ENCODE measurements at regions not wholly inside any gene's neighbourhood (a gene's known extent, or its start where the extent isn't known, plus 50 kb on each side); places are given as distances from the start of the nearest gene placed in this dataset.
A peak's percentile ranks its signal among the peaks of the same experiment; 100 is the strongest.

DNA sequence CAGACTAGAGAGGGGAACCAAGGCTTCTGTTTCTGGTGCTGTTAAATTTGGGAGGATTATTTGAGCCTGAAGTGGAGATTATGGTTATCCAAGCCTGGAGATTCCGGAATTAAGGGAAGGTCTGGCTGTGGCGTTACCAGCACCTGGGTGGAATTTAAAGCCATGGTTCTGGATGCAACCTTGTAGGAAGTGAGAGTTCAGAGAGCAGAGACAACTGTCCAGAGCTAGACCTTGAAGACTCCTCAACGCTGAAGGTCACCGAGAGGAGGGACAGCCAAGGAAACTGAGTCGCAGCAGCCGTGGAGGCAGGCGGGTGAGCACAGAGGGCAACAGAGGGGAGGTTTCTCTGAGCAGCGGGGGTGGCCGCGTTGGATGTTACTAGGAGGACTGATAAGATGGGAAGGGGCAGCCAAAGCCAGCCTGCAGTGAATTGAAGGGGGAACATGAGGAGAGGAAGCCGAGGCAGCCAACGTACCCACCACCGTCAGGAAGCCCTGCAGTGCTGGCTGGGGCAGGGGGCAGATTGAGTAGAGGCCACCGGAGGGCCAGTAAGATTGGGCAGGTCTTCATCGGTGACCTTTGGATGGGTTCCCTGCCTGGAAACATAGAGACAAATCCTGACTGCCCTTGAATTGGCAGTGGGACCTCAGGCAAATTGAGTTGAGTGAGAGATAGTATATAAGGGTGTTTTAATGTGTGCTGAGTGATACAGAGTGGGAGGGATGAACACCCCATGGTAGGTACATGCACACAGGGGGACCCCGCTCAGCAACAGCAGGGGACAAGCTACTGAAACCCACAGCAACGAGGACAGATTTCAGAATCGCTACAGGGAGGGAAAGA is 90.3 kb downstream of the SNX5 start:
- Histone ChIP-seq H3K9me3 (ENCODE audit: control insufficient read depth in 4 of 4, insufficient read depth in 3 of 4, low read length in 3 of 4) (no peaks in the 10 kb centered on the region), H3K4me3 (no peak overlapping the region), H3K36me3 (ENCODE audit: control insufficient read depth in 4 of 4, insufficient read depth in 4 of 4, low read length in 4 of 4) (no peaks in the 10 kb centered on the region), H3K9ac (ENCODE audit: insufficient read depth in 1 of 2, low read length in 2 of 2) (no peak overlapping the region), H3K27ac (ENCODE audit: low read depth in 1 of 2, low read length in 1 of 2) (no peak overlapping the region), H3K4me1 (ENCODE audit: control insufficient read depth in 5 of 5, insufficient read depth in 5 of 5, low read length in 5 of 5) (peaks cover 0 to 32% (median 26%) of the 10 kb centered on the region in 5 donors), H3K27me3 (ENCODE audit: control insufficient read depth in 3 of 3, insufficient read depth in 3 of 3, low read length in 2 of 3) (no peaks in the 10 kb centered on the region)
- TF ChIP-seq, protein P1, sequence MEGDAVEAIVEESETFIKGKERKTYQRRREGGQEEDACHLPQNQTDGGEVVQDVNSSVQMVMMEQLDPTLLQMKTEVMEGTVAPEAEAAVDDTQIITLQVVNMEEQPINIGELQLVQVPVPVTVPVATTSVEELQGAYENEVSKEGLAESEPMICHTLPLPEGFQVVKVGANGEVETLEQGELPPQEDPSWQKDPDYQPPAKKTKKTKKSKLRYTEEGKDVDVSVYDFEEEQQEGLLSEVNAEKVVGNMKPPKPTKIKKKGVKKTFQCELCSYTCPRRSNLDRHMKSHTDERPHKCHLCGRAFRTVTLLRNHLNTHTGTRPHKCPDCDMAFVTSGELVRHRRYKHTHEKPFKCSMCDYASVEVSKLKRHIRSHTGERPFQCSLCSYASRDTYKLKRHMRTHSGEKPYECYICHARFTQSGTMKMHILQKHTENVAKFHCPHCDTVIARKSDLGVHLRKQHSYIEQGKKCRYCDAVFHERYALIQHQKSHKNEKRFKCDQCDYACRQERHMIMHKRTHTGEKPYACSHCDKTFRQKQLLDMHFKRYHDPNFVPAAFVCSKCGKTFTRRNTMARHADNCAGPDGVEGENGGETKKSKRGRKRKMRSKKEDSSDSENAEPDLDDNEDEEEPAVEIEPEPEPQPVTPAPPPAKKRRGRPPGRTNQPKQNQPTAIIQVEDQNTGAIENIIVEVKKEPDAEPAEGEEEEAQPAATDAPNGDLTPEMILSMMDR (IDR thresholded peaks at IDR 0.05; ENCODE audit: control extremely low read depth, extremely low read depth) = no peak
- WGBS, 2 donors = 84 to 85% methylated on average over 18 of the region's 18 CpGs
- DNase-seq (no peak), ATAC-seq (ENCODE audit: insufficient read depth, low FRiP score) (no peak)

DNA sequence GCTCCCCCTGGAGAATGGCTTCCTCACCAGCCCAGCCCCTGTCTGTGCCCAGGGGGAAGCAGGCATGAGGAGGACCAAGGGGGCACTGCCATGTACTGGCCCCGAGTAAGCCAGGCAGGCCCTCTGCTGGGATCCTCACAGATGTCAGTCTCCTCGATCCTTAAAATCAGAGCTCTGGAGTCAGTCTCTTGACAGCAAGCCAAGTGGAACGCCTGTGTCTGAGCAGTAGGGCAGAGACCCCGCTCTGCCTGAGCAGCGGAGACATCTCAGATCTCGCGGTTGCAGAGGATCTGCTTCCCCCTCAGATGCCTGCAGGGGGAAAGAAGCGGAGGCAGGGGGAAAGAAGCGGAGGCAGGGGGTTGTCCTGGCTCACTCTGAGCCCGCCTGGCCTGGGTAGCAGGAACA is 92.6 kb downstream of the SNX5 start:
- no peaks in the 10 kb centered on the region for H3K27me3 ChIP-seq (ENCODE audit: control insufficient read depth in 3 of 3, insufficient read depth in 3 of 3, low read length in 2 of 3)
- H3K9me3 ChIP-seq (ENCODE audit: control insufficient read depth in 4 of 4, insufficient read depth in 3 of 4, low read length in 3 of 4) = no peaks in the 10 kb centered on the region
- peaks cover 0 to 32% (median 26%) of the 10 kb centered on the region in 5 donors for H3K4me1 ChIP-seq (ENCODE audit: control insufficient read depth in 5 of 5, insufficient read depth in 5 of 5, low read length in 5 of 5)
- H3K27ac ChIP-seq (ENCODE audit: low read depth in 1 of 2, low read length in 1 of 2) = no peak overlapping the region
- no peak overlapping the region for H3K4me3 ChIP-seq
- 51 to 52% methylated on average over 9 to 10 of the region's 10 CpGs for WGBS, 2 donors
- DNase-seq (peak; percentile 80 to 91 (median 86)), ATAC-seq (ENCODE audit: insufficient read depth, low FRiP score) (no peak)
- peak overlapping the region in 1 of 2 donors; percentile 67 for H3K9ac ChIP-seq (ENCODE audit: insufficient read depth in 1 of 2, low read length in 2 of 2)
- no peaks in the 10 kb centered on the region for H3K36me3 ChIP-seq (ENCODE audit: control insufficient read depth in 4 of 4, insufficient read depth in 4 of 4, low read length in 4 of 4)
- TF ChIP-seq, protein P1 (IDR thresholded peaks at IDR 0.05; ENCODE audit: control extremely low read depth, extremely low read depth) = no peak

DNA sequence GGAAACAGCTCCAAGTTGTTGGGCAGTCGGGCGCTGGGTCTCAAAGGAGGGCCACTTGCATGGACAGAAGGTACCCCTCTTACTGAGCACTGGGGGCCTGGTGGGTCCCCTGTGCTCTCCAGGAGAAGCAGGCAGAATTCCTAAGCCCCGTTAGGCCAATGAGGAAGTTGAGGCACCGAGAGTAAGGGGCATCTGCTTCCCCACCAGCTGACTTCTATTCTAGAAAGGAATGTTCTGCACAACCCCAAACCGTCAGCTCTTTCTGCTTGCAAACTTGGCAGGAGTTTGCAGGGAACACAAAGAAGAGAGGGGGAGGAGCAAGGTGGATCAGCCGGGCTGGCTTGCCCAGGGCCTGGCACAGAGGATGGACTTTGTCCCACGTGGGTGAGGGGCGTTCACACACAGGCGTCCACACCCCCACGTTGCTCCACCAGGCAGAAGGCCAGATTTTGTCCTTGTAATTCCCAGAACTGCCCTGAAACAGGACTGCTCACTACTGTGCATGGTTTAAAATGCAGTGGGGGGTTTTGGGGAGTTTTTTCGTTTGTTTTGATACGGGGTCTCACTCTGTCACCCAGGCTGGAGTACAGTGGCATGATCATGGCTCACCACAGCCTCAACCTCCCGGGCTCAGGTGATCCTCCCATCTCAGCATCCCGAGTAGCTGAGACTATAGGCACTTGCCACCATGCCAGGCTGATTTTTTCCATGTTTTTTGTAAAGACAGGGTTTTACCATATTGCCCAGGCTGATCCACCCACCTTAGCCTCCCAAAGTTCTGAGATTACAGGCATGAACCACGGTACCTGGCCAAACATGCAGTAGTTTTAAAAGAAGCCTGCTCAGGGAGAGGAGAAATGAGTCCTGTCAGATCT is 93.3 kb downstream of the SNX5 start:
- DNase-seq = peak; percentile 85 to 91 (median 86)
- Histone ChIP-seq H3K9me3 (ENCODE audit: control insufficient read depth in 4 of 4, insufficient read depth in 3 of 4, low read length in 3 of 4) (no peaks in the 10 kb centered on the region), H3K4me1 (ENCODE audit: control insufficient read depth in 5 of 5, insufficient read depth in 5 of 5, low read length in 5 of 5) (peaks cover 0 to 35% (median 26%) of the 10 kb centered on the region in 5 donors), H3K27ac (ENCODE audit: low read depth in 1 of 2, low read length in 1 of 2) (peak overlapping the region in 1 of 2 donors; percentile 17), H3K9ac (ENCODE audit: insufficient read depth in 1 of 2, low read length in 2 of 2) (peak overlapping the region in 1 of 2 donors; percentile 67), H3K27me3 (ENCODE audit: control insufficient read depth in 3 of 3, insufficient read depth in 3 of 3, low read length in 2 of 3) (no peaks in the 10 kb centered on the region), H3K4me3 (no peak overlapping the region), H3K36me3 (ENCODE audit: control insufficient read depth in 4 of 4, insufficient read depth in 4 of 4, low read length in 4 of 4) (no peaks in the 10 kb centered on the region)
- 41 to 59% methylated on average over 15 of the region's 15 CpGs for WGBS, 2 donors
- TF ChIP-seq, protein P1 (IDR thresholded peaks at IDR 0.05; ENCODE audit: control extremely low read depth, extremely low read depth) = no peak
- no peak for ATAC-seq (ENCODE audit: insufficient read depth, low FRiP score)
